T47D (cell line): ENCODE measurements at regions not wholly inside any gene's neighbourhood (a gene's known extent, or its start where the extent isn't known, plus 50 kb on each side); places are given as distances from the start of the nearest gene placed in this dataset.

Experiments
- DNase-seq, 2 experiments: peaks; one replicate each; pipeline versions ENCODE4 v3.0.0 to v3.0.0-alpha.2; 2011 to 2012; ENCODE audit warnings: low read depth in 1 of 2, low spot score in 1 of 2
- JUND ChIP-seq: IDR thresholded peaks from 2 replicates; pipeline ENCODE4 v1.6.1; 2012; ENCODE audit warnings: low read depth
- in situ Hi-C: cut with HindIII; loops from 2 replicates; pipeline ENCODE4 v1.10.0; 2016; ENCODE audit warnings: low sequenced_read_pairs, low pct_unique_long_range_greater_than_20kb

DNA sequence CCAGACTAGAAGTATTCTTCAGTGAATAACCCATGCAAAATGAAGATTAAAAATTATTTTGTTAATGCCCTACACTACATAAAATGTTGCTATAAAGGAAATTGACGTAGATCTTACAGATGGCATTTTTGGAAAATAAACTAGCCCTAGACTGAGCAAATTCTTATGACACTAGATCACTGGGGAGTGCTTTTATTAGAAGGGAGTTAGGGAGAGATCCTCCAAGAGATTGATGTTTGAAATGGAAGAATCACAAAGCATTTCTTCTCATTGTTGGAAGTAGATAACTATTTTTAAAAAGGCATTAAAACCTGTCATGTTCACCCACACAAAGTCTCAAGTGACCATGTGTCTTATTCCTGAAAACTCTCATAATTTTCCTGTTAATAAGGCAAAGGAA lies 351.1 kb upstream of the TLE4 start:
- no peak for DNase-seq
- TF ChIP-seq JUND, result no peak
- in situ Hi-C loops, result no loop called here

DNA sequence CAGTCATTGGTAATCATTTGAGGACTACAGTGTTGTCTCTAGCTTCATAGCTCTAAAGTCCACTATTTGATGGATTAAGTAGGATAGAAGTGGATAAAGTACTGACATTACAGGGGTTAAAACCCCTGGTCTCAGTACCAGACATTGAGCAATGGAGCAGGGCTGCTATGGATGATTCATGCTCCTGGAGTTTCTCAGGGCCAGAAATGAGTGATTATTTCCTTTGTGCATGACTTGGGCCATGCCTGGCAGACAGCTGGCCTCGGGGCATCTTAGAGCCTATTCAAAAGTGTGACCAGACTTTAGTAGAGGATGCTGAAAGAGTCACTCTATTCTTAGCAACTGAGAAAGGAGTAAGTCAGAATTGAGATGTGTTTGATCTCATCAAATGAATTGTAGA lies 350.7 kb upstream of the TLE4 start:
- in situ Hi-C loops, result no loop called here
- DNase-seq, result no peak
- no peak for TF ChIP-seq JUND

DNA sequence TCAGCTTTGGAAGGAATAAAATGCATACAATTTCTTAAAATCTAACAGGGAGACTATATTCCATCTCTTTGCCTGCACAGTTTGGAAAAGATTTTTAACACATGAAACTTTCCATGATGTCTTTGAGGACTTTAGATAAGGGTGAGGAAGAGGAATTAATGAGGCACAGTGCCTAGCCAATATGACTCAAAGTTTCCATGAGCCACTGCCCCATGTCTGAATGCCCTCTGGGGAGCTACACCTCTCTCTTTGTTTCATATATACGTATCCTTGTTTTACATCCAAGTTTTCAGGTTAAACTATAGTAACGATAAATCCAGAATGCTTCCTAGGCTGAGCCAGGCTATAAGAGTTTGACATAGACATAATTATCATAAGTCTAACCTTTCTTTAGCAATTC lies 349.3 kb upstream of the TLE4 start:
- in situ Hi-C loops, result no loop called here
- no peak for TF ChIP-seq JUND
- no peak for DNase-seq

DNA sequence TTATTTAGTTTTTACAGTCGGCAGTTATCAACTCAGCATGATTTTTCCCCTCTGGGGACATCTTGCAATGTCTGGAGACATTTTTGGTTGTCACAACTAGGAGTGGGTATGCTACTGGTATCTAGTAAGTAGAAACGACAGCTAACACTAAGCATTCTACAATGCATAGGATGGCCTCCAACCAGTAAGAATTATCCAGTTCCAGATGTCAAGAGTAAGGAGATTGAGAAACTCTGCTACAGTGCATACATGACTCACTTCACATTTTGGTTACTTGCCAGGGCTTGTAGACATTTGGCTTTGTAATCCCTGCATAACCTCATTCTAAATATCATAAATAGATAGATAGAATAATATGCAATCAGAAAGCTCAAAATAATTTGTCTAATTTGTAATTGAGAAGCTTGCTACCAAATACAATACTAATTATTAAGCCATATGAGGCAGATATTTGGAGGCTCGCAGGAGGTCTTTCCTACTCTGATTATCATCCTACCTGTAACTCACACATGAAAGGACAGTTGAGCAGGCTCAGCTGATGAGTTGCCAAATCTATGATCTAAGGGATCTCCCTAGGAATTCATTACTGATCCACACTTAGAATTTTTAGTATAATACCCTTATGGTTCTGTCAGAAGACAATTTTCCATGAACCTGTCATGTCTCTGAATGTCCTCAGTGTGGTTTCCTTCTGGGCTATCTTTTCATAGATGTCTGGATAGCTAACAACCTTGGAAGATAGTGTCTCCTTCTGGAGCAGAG lies 346.9 kb upstream of the TLE4 start:
- TF ChIP-seq JUND, result no peak
- in situ Hi-C loops, result no loop called here
- no peak for DNase-seq

DNA sequence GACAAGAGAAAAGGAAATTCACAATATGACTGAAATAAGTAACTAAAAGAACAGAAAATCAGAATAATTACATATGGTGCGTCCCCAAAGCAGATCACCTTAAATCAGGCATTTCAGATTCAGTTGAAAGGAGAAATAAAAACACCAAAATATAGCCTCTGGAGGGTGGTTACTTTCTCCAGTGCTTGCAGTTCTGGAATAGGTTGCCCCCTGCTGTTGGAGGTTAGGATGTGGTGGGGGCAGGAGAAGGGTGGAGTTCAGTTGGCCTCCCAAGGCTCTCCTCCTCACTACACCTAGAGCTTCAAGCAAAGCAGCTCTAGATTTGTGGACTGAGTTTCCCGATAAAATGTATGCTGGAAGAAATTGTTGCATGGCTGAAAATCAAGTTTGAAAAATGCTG lies 338.2 kb upstream of the TLE4 start:
- peak in 1 of 2 experiments; percentile 53 for DNase-seq
- no peak for TF ChIP-seq JUND
- in situ Hi-C loops, result no loop called here

DNA sequence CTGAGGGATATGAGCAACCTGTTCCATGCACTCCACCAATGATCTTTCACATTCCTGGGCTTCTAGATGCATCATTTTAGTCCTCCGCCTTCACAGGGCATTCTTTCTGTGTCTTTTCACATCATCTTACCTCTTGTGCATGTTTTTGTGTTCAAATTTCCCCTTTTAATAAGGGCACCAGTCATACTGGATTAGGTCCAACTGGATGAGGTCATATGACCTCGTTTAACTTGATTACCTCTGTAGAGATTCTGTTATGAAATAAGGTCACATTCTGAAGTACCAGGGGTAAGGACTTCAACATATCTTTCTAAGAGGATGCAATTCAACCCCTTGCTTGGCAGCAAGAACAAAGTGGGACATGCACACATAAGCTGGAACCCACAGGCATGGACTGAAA lies 335.3 kb upstream of the TLE4 start:
- in situ Hi-C loops, result no loop called here
- TF ChIP-seq JUND, result no peak
- no peak for DNase-seq

DNA sequence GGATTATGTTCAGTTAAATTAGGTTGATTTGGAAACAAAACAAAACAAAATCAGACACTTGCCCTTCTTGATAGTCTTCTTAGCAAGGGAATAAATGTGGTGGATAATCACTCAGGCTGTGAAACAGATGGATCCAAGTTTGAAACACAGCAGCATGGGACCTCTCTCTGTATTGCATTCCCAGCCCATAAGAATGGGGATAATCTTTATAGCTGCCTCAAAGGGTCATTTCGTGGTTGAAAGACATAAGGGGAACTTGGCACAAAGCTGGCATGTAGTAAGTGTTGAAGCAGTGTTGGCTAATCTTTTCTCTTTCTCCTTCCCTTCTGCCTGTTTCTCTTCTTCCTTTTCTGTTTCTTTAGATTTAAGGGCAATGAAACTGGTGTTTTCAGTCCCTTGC lies 333.9 kb upstream of the TLE4 start:
- no peak for TF ChIP-seq JUND
- in situ Hi-C loops, result no loop called here
- DNase-seq, result no peak

DNA sequence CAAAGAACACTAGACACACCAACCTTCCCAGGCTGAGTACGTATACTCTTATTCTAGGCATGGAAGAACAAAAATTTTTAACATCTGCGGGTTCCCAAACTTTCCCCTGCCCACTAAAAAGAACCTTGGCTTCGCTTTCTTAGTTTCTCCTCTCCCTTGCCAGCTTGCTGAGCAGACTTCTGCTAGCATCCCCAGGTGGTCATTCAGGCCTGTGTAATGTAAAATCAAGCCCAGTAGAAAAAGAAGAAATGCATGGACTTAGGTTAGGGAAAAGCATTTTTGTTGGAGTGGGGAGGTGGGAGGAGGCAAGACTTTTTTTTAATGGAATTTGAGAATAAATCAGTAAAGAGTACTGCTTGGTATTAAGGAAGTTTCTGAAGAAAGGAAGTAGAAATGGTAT lies 331.0 kb upstream of the TLE4 start:
- TF ChIP-seq JUND, result no peak
- no peak for DNase-seq
- in situ Hi-C loops, result no loop called here

DNA sequence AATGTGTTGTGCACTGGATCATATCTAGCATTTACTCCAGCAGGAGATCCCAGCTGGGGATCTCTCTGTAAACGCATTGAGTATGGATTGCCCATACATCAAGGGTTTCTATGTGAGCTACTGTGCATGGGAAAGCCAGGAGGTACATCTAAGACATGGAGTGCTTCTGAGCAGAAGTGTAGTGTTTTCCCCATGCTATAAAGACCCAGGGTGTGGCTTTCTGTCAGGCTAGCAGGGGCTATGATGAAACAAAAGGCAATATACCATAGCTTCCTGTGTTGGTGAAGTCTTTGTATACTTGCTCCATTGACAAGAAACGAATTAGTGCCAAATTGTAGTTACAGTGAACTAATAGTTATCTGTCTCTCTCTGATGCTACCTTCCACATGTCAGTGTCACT lies 329.3 kb upstream of the TLE4 start:
- no peak for TF ChIP-seq JUND
- in situ Hi-C loops, result no loop called here
- no peak for DNase-seq

DNA sequence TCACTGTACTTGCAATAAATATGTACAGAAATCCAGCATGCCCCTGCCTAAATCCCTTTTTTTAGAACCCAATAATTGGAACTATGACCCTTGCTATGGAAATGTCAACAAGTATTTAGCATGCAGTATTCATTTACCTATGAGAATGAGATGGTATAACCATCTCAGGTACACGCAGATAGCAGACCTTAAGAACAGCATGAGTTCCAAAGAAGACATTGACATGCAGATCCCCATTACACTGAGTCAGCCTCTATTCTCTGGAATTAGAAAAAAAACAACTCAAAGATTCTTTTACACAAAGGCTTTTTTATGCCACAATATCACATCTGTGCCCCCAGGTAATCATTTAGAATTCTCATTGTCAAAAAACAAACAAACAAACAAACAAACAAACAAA lies 325.6 kb upstream of the TLE4 start:
- TF ChIP-seq JUND, result no peak
- in situ Hi-C loops, result no loop called here
- no peak for DNase-seq

DNA sequence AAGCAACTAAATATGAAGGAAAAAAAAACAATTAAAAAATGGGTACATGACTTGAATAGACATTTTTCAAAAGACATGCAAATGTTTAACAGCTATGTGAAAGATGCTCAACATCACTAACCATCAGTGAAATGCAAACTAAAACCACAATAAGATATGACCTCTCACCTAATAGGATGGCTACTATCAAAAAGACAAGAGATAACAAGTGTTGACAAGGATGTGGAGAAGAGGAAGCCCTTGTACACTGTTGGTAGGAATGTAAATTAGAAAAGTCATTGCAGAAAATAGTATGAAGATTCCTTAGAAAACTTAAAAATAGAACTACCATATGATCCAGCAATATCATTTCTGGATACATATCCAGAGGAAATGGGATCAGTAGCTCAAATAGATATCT lies 324.7 kb upstream of the TLE4 start:
- DNase-seq, result no peak
- in situ Hi-C loops, result no loop called here

DNA sequence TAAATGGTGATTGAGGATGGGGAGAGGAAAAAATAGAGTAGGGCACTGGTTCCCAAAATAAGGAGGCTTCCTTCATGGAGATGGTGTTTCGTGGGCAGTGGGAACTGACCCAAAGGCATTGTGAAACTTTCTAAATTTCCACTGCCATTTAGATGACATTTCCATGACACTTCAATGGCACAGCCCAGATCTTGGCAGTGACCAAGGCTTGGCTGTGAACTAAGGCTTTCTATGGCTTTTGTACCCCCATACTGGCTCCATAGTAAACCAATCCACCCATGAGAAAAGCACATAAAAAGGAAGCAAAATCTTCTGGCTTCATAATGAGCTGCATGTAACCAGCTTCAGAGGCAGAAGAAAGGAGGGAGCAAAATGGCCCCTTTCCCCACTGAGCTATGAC lies 321.0 kb upstream of the TLE4 start:
- DNase-seq, result no peak
- TF ChIP-seq JUND, result no peak
- in situ Hi-C loops, result no loop called here

More for the DNA sequence above, 324.7 kb upstream of the TLE4 start:
- TF ChIP-seq JUND, result no peak

DNA sequence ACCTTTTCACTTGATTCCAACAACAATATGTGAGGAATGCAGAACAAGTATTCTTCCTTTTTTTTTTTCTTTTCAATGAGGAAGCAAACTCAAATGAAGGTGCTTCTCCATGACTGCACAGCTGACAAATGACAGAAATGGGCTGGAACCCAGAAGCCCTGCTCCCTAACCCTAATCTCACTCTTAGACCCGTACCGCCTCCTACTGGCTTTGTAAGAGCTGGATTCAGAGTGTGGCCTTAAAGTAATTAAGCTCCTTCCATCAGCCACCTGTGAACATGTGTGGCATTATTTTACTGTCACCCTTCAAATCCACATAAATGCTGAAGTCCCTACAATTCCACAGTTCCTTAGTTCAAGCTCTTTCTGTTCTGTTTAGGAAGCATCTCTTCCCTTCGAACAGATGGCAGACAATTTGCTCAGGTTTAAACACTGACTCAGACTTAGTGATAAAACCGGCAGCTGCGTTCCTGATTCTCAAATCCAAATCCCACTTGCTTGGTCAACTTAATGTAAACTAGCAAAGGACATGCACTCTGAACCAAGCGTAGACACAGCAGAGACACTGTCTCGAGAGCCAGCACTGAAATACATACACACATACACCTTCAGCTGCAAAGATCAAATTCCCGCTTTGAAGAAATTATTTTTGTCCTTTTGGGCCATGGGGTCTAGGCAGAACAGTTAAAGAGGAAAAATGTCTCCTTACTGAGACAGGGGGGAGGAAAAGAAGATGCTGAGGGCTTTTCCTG lies 316.7 kb upstream of the TLE4 start:
- DNase-seq, result no peak
- in situ Hi-C loops, result no loop called here
- no peak for TF ChIP-seq JUND

DNA sequence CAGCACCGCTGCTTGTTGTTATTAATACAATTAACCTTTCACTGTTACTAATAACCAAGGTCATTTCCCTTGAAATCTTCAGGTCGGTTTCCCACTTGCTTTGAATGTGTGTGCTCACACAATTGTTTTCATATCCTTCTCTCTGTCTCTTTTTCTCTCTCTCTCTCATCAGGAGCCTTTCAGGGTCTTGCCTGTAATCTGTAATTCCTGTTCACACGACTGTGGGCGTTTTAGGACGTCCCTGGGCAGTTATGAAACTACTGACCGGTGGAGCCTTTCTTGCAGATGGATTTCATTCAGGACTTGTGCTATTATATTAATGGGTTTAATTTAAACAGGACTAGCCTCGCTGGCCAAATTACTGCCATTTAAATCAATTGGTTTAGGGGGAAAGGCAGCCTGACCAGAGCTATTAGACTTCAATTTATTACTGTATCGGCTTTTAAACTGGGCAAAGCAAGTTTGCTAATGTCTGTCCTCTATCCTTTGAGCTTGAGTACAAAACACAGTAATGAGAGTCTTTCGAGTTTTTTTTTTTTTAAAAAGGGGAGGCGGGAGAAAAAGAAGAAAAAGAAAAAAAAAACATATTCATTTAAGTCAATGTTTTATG lies 316.0 kb upstream of the TLE4 start:
- in situ Hi-C loops, result no loop called here
- no peak for DNase-seq
- no peak for TF ChIP-seq JUND
